ENCODE measurements at regions not wholly inside any gene's neighbourhood (a gene's known extent, or its start where the extent isn't known, plus 50 kb on each side); places are given as distances from the start of the nearest gene placed in this dataset.
"Not testable (repeated sequence)": the region's sequence is repeated elsewhere in the genome, so short reads cannot be mapped to it uniquely, and the experiment has no call there.

DNA sequence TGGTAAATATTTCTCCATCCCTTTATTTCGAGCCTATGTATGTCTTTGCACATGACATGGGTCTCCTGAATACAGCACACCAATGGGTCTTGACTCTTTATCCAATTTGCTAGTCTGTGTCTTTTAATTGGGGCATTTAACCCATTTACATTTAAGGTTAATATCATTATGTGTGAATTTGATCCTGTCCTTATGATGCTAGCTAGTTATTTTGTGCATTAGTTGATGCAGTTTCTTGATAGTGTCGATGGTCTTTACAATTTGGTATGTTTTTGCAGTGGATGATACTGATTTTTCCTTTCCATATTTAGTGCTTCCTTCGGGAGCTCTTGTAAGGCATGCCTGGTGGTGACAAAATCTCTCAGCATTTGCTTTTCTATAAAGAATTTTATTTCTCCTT lies 1675.9 kb downstream of the OTOL1 start:
- not testable (repeated sequence) for DNase-seq (ENCODE audit: low spot score)

DNA sequence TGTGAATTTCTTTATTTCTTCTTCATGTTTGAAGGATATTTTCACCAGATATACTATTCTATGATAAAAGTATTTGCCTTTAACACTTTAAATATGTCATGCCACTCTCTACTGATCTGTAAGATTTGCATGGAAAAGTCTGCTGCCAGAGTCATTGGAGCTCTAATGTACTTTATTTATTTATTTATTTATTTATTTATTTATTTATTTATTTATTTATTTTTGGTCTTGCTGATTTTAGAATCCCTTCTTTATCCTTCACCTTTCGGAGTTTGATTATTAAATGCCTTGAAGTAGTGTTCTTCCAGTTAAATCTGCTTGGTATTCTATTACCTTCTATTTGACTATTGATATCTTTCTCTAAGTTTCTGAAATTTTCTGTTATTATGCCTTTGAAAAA lies 1669.6 kb downstream of the OTOL1 start:
- DNase-seq (ENCODE audit: low spot score): no peak

DNA sequence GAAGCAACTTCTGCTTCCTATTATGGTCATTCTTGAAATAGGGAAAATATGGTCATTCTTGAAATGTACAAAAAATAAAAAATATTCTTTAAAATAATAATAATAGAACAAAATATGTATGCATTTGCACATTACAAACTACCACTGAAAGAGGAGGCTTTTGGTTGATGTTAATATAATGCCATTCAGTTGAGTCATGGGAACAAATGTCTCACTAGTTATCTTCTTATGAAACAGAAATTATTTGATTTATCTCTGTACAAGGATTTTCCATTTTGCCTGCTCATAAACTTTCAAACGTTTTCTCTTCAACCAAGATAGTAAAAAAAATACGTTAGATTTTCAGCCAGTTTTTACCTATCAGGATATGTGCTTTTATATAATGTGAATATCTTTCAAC lies 1662.7 kb downstream of the OTOL1 start:
- no peak for DNase-seq (ENCODE audit: low spot score)

DNA sequence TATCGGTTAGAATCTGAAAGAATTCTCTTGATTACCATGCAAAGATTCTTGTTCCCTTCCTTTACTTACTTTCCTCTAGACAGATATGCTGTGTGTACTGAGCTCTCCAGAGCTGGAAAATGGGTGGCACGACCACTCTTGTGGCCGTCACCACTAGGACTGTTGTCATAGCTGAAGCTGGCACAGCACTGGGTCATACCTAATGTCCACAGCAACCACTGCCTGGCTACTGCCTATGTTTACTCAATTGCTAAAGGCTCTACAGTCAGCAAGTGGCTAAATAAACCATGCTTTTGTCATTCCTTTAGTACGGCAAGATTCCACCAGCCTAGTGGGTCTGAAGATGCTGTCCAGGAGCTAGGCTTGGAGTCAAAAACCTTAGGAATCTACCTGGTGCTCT lies 1643.0 kb downstream of the OTOL1 start:
- no peak for DNase-seq (ENCODE audit: low spot score)

DNA sequence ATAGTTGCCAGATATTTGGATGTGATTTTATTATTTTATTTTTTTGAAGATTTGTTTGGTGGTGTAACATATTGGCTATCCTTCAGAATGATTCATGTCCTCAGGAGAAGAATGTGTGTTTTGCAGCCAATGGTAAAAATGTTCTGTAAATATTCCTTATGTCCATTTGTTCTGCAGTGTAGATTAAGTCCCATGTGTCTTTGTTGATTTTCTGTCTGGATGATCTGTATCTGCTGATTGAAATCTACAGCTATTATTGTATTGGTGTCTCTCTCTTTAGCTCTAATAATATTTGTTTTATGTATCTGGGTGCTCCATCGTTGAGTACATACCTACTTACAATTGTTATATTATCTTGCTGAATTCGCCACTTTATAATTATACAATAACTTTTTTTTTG lies 1641.7 kb downstream of the OTOL1 start:
- no peak for DNase-seq (ENCODE audit: low spot score)

DNA sequence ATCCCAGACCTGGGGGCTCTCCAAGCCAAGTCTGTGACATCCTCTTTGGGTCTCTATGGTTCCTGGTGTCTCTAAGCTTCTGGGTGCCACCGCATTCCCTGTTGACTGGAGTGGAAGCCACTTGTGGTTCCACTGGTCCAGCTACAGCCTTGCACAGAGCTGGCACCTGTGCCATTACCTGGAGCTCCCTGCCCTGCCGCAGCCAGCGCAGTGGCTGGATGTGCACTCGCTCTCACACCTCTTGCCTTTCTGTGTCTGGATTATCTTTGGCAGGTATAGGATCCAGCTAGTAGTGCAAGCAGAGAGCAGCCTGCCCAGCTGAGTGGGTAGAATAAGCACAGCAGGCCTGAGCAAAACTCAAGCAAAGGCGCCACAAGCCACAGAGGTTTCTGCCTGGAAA lies 1635.5 kb downstream of the OTOL1 start:
- DNase-seq (ENCODE audit: low spot score): no peak

DNA sequence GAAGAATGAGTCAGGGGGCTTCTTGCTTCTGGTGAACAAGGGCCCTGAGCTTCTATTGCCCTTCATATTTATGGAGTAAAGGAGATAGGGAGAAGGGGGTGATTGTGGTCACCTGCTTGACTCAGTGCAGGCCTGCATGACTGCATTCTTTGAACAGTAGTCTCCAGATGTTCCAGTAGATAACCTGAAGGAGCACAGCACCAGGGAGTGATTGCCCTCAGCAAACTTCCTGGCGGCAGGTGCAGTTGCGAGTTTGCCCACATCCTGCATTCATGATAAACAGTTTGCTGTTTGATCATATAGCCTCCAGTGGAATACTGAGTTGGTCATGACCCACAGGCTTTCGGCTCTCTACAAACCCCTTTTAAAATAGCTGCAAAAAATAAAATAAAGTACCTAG lies 1632.7 kb downstream of the OTOL1 start:
- no peak for DNase-seq (ENCODE audit: low spot score)

DNA sequence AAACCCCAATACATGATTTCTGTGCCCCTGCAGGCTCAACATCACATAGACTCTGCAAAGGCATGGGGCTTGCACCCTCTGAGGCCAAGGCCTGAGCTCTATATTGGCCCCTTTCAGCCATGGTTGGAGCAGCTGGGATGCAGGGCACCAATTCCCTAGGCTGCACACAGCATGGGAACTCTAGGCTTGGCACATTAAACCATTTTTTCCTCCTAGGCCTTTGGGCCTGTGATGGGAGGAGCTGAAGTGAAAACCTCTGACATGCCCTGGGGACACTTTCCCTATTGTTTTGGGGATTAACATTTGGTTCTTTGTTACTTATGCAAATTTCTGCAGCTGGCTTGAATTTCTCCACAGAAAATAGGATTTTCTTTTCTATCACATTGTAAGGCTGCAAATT lies 1629.5 kb downstream of the OTOL1 start:
- no peak for DNase-seq (ENCODE audit: low spot score)
